IPS-NIHi7 (cell line): ENCODE measurements at regions not wholly inside any gene's neighbourhood (a gene's known extent, or its start where the extent isn't known, plus 50 kb on each side); places are given as distances from the start of the nearest gene placed in this dataset.
"Not testable (repeated sequence)": the region's sequence is repeated elsewhere in the genome, so short reads cannot be mapped to it uniquely, and the experiment has no call there.

ENCODE experiments used
- DNase-seq: peaks from one replicate; pipeline ENCODE4 v3.0.0; 2012; ENCODE audit warnings: mixed read lengths; ENCODE audit errors: extremely low spot score

DNA sequence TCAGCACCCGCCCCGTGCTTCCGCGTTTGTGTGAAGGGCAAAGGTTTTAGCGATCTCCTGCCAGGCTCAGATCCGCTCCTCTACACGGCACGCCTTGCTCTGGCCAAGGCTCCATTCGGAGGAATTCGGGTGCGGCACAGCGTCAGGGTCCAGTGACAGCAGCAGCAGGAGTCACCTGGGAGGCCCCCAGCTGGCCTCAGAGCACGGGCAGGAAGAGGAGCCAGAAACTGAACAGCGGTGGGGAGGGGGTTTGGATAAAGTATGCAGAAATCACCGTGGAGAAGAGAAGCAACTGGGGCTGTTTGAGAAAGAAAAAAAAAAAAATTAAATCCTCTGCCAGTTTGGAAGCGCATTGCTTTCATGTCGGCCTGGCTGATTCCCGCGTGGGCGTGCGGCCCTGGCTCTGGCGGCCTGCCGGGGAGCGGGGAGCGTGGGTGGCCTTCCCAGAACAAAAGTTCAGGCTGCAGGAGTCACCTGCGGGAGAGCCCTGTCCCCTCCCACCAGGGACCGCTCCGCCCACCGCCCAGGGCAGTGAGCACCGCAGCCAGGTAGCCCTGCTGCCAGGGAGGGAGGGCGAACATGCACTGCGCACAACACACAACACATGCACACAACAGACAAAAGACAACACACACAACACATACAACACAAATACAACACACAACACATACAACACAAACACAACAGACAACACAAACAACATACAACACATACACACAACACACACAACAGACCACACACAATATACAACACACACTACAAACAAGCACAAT lies 107.6 kb downstream of the ETS2 start:
- peak; percentile 90 for DNase-seq

DNA sequence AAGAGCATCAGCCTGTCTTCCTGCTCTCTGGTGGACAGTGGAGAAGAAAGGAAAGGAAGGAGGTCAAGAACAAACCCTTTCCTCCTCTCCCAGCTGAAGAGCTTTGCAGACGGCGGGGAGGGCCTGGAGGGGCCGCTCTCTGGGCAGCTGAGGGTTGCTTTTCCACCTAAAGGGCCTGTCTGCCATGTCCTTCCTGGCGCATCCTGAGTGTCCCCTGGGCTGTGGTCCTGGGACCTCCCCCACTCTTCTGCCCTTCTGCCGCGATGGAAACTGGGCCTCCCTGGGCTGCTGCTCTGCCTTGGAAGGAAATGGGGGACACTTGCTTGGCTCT lies 107.0 kb downstream of the ETS2 start:
- no peak for DNase-seq

- no peak for DNase-seq
Measured at GRCh38 chr21:38912102-38912629, 106.4 kb downstream of the ETS2 start.

- DNase-seq: no peak
Measured at GRCh38 chr21:38911484-38912101, 105.9 kb downstream of the ETS2 start.

GRCh38 chr21:38910390-38911067 lies 104.8 kb downstream of the ETS2 start:
- no peak for DNase-seq

- DNase-seq: no peak
Measured at GRCh38 chr21:38909929-38910328, 104.2 kb downstream of the ETS2 start.

- no peak for DNase-seq
Measured at GRCh38 chr21:38909109-38909508, 103.4 kb downstream of the ETS2 start.

DNA sequence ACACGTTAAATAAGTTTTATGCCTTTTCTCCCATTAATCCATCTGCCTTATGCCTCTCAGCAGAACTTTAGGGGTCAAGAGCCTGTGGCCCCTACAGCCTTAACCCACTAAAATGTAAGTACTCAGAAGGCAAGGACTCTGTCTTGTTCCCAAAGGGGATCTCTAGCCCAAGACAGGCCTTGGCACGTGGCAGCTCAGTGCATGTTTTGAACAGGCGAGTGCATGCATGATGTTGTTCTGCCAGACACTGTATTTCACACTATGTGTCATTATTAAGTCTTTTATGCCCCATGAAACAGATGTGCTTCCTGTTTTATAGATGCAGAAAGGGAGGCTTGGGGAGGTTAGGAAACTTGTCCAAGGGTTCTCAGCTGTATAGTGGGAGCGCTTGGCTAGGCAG lies 102.8 kb downstream of the ETS2 start:
- no peak for DNase-seq

DNA sequence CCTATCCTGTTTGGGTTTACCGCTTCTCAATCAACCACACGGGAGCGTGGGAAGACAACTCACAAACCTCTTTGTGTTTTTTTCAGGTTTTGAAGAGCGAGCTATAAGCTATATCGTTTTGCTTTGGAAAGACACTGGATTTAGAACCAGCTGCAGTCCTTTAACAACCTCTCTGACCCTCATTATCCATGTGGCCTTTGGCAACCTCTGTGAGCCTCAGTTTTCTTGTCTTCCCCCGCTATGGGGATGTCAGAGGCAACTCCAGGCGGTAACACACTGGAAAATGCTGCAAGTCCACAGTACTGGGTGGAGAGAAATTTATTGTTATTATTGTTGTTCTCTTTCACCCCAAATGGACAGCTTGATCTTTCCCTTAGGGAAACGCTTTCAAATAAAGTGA lies 100.0 kb downstream of the ETS2 start:
- no peak for DNase-seq

DNA sequence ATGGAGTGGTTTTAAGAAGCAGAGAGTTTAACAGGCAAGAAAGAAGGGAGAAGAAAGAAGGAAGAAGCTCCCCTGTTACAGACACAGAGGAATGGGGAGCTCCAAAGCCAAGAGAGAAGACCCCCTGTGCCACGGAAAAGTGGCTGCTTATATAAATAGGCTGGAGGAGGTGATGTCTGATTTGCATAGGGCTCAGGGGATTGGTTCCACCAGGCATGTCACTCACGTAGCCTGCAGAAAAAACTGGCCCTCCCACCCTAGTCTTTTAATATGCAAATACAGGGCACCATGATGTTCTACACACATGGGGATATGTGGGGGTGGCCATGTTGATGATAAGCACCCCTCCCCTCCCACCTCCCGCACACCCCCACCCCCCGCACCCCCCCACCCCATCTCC lies 99.6 kb downstream of the ETS2 start:
- DNase-seq: no peak

- no peak for DNase-seq
Measured at GRCh38 chr21:38903690-38904139, 98.0 kb downstream of the ETS2 start.

DNA sequence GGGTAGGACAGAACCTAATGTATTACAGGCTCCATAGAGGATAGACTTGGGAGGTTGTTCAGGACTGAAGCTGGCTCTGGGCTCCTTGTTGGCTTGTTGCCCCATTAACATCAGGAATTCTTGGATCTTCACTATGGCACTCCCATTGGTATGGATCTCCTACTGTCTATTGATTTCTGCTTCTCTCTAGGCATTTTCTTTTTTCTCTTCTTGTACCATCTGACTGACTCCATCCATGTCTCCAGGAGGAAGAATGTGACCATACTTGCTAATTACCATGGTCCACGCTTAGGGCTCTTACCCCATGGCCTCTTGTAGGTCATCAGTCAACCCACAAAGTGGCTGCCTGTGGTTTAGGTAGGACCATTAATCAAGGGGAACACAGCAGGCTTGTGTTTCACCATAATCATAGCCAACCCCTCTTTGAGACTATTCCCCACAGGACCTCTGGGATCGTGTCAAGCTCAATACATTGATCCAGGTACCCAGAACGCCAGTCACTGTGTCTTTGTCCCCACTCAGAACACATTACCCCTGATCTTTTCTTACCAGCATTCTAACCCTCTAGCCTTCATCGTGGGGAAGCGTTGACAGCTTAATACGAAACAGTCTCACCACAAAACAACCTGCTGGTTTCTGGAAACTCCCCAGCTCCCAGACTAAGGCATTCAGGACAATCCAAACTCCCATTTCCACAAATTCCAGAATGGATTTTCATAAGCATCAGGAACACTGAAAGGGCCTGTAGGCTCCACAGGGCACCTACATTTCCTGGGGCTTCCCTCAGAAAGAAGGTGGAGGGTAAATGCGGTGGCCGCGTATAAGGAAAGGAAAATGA lies 97.1 kb downstream of the ETS2 start:
- DNase-seq: no peak

DNA sequence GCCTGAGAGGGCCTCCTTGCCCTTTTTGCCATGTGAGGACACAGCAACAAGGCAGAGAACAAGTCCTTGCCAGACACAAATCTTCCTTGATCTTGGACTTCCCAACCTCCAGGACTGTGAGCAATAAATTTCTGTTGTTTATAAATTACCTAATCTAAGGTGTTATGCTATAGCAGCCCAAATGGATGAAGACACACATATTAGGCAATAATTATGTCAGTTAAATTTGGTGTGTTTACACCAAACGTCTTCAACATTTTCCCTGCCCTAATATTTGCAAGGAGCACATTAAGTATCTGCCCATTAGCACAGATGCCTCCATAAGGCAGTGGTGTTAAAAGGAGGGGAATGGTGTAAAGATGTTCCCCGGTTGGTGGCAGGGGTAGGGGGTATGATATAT lies 94.8 kb downstream of the ETS2 start:
- DNase-seq: no peak

DNA sequence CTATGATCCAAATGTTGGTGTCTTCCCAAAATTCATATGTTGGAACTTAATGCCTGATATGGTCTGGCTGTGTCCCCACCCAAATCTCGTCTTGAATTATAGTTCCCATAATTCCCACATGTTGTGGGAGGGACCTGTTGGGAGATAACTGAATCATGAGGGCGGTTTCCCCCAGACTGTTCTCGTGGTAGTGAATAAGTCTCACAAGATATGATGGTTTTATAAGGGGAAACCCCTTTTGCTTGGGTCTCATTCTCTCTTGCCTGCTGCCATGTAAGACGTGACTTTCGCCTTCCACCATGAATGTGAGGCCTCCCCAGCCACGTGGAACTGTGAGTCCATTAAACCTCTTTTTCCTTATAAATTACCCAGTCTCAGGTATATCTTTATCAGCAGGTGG lies 94.3 kb downstream of the ETS2 start:
- not testable (repeated sequence) for DNase-seq

GRCh38 chr21:38899277-38899947 lies 93.7 kb downstream of the ETS2 start:
- DNase-seq: no peak

DNA sequence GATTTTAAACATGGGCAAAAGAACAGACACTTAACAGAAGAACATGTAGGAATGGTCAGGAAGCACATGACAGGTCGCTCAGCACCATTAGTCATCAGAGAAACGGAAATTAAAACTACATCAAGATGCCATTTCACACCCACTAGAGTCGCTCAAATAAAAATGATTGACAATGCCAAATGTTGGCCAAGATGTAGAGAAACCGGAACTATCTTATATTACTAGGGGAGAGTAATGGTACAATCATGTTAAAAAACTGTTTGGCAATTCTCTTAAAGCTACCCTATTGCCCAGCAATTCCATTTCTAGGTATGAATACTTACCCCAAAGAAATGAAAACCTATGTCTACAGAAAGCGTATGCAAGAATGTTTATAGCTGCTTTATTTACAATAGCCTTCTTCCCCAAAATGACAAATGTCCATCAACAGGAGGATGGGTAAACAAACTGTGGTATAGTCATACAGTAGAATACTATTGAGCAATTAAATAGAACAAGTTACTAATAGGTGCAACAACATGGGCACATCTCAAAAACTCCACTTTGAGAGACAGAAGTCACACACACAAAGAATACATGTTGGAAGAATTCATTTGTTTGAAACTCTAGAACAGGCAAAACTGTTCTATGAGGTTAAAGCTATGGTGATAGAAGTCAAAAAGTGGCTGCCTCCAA lies 92.8 kb downstream of the ETS2 start:
- no peak for DNase-seq

DNA sequence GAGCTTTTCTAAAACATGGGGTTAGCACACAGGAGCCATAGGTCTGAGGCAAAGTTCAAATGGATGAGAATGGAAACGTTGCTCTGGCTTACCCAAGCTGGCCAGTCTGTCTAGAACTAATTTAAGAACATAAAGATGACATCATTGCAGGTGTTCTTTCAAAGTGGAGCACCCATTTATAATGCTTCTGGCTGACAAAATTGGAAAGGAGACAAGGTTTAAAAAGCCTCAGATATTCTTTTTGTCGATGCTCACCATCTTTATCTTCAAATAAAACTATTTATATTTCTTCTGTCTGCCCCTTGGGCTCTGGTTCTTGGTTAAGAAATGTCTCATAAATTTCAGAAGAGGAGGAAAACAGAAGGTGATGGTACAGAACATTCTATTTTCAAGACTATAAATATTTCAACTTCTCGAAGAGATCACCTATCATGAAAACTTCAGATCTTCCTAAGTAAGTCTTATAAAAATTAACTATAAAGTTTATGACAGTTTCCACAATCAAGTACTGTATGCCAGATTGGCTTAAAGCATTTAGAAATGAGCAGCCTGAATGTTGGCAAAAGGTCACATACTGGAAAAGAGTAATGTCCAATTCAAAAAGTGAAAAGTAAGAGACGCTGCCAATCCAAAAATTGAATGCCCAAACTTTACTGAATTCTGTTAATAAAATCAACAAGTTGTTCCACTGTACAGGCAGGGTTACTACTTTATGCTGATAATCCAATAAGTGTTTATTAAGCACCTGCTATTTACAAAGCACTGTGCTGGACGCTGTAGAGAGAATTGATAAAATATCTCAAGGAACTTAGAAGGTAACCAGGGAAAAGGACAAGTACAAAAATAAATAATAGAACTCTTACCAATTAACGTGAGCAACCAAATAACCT lies 92.0 kb downstream of the ETS2 start:
- DNase-seq: no peak

DNA sequence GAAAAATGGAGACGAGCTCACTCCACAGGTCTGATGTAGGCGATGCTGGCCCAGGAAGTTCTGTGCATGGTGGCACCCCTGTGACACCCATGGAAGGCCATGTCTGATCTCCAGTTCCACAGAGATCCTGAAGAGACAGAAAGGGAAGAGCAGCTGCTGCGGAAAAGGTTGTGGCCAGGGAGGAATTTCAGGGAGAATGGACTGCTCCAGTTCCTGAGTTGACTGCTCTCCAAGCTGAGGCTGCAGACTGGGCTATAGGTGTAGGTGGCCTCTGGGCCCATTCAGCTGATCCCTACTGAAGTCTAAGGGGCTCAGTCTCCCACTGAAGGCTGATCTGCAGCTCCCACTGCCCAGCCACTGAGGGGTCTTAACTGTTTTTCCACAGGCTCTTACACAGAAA lies 89.2 kb downstream of the ETS2 start:
- no peak for DNase-seq

DNA sequence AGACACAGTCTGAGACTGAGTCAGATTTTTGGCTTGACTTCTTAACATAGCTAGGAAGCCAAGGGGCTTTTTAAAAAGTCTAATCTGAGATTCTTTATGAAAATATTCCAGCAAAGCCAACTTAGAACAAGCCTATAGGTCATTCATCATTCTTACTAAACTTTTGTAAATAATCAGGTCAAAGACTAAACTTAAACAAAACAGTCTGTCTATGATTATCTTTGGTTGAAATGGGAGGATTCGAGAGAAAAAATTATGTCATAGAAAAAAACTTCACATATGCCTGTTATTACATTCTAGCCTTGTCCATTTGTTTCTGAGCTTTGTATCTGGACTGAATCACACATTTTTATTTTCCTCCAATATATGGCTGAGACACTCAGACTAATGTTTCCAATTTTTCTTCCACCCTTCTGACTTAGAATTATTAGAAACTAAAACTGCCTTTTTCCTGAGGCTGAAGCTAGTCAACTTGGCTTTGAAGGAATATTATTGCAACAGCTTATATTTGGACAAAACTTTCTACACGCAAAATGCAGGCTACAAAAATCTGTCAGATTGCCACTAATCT lies 83.3 kb downstream of the ETS2 start:
- no peak for DNase-seq
